GM18858 (cell line): ENCODE measurements at regions not wholly inside any gene's neighbourhood (a gene's known extent, or its start where the extent isn't known, plus 50 kb on each side); places are given as distances from the start of the nearest gene placed in this dataset.
"Not testable (repeated sequence)": the region's sequence is repeated elsewhere in the genome, so short reads cannot be mapped to it uniquely, and the experiment has no call there.

Experiments
- ATAC-seq: cut with Tn5 transposase; IDR thresholded peaks from one replicate; pipeline ENCODE4 v1.9.1; 2021; ENCODE audit not compliant: unreplicated experiment

- ATAC-seq: no peak
Observed at GRCh38 chr5:62922191-62922590, 343.6 kb downstream of the LRRC70 start.

- no peak for ATAC-seq
Observed at GRCh38 chr5:62920856-62921255, 342.2 kb downstream of the LRRC70 start.

GRCh38 chr5:62909326-62909725 is 330.7 kb downstream of the LRRC70 start:
- no peak for ATAC-seq

- ATAC-seq: no peak
Observed at GRCh38 chr5:62902126-62902525, 323.5 kb downstream of the LRRC70 start.

- ATAC-seq: no peak
Observed at GRCh38 chr5:62900976-62901375, 322.4 kb downstream of the LRRC70 start.

GRCh38 chr5:62896121-62896893 is 317.7 kb downstream of the LRRC70 start:
- ATAC-seq: no peak

GRCh38 chr5:62886603-62887315 is 308.1 kb downstream of the LRRC70 start:
- no peak for ATAC-seq

GRCh38 chr5:62837330-62837729 is 258.7 kb downstream of the LRRC70 start:
- ATAC-seq: not testable (repeated sequence)

- no peak for ATAC-seq
Observed at GRCh38 chr5:62829604-62829986, 251.0 kb downstream of the LRRC70 start.

GRCh38 chr5:62828742-62829603 is 250.4 kb downstream of the LRRC70 start:
- no peak for ATAC-seq

- ATAC-seq: no peak
Observed at GRCh38 chr5:62825623-62826220, 247.1 kb downstream of the LRRC70 start.

GRCh38 chr5:62824936-62825335 is 246.3 kb downstream of the LRRC70 start:
- ATAC-seq: no peak

GRCh38 chr5:62817043-62817442 is 238.4 kb downstream of the LRRC70 start:
- not testable (repeated sequence) for ATAC-seq

GRCh38 chr5:62814991-62815390 is 236.4 kb downstream of the LRRC70 start:
- ATAC-seq: no peak

GRCh38 chr5:62812621-62813255 is 234.1 kb downstream of the LRRC70 start:
- ATAC-seq: no peak

GRCh38 chr5:62804819-62805218 is 226.2 kb downstream of the LRRC70 start:
- not testable (repeated sequence) for ATAC-seq

- ATAC-seq: no peak
Observed at GRCh38 chr5:62795926-62796325, 217.3 kb downstream of the LRRC70 start.

- no peak for ATAC-seq
Observed at GRCh38 chr5:62794456-62794855, 215.8 kb downstream of the LRRC70 start.

GRCh38 chr5:62791059-62791458 is 212.4 kb downstream of the LRRC70 start:
- ATAC-seq: no peak

GRCh38 chr5:62790348-62790747 is 211.7 kb downstream of the LRRC70 start:
- no peak for ATAC-seq

- ATAC-seq: no peak
Observed at GRCh38 chr5:62786099-62786498, 207.5 kb downstream of the LRRC70 start.
